ENCODE measurements at regions not wholly inside any gene's neighbourhood (a gene's known extent, or its start where the extent isn't known, plus 50 kb on each side); places are given as distances from the start of the nearest gene placed in this dataset.

GRCh38 chr13:61857198-61857597 lies 441.5 kb upstream of the PCDH20 start:
- H4K8ac ChIP-seq (ENCODE audit: low read depth in 2 of 2, low read length in 2 of 2), result no peak overlapping the region
- no peaks in the 10 kb centered on the region for H4K20me1 ChIP-seq (ENCODE audit: insufficient read depth, low read length)
- no peak overlapping the region for H3K4ac ChIP-seq (ENCODE audit: low read depth, low read length)

More at GRCh38 chr13:61857198-61857597, 441.5 kb upstream of the PCDH20 start:
- no peaks in the 10 kb centered on the region for H3K79me1 ChIP-seq (ENCODE audit: low read depth in 1 of 2, low read length in 2 of 2)
- no peak overlapping the region for H3K9ac ChIP-seq (ENCODE audit: low read depth, low read length)
- no peak overlapping the region for H3K14ac ChIP-seq (replicated peaks; ENCODE audit: low read depth, low read length)
- no peaks in the 10 kb centered on the region for H3K9me1 ChIP-seq (ENCODE audit: insufficient read depth, low read length)
- H2BK5ac ChIP-seq (ENCODE audit: low read depth, low read length, poor library complexity, severe bottlenecking), result no peak overlapping the region
- H3K4me3 ChIP-seq (ENCODE audit: insufficient read depth, low read depth, low read length), result no peak overlapping the region
- DNase-seq (no peak), ATAC-seq (ENCODE audit: low read depth) (no peak)
- no peak overlapping the region for H3K56ac ChIP-seq (ENCODE audit: extremely low read depth, insufficient read depth, low read length)
- dilution Hi-C loops (cut with HindIII; ENCODE audit: low sequenced_read_pairs, unreplicated experiment) (no loop called here), intact Hi-C loops (cut with micrococcal nuclease) (no loop called here), in situ Hi-C loops (cut with MboI; ENCODE audit: low sequenced_read_pairs) (no loop called here)
- WGBS, 2 experiments (ENCODE audit: extremely low coverage in 2 of 2, insufficient read length in 1 of 2), result no CpG with 5 or more reads among the region's 3 CpGs
- POLR2A ChIA-PET (ENCODE audit: unreplicated experiment), result no interaction called here
- no peak overlapping the region for H3K4me2 ChIP-seq (ENCODE audit: low read depth, low read length)
- no peak overlapping the region for H3K23ac ChIP-seq (ENCODE audit: low read depth, low read length)
- H2BK15ac ChIP-seq (ENCODE audit: low read depth, low read length), result no peak overlapping the region
- no peak overlapping the region for H4K91ac ChIP-seq (ENCODE audit: insufficient read depth, low read depth, low read length)
- no peaks in the 10 kb centered on the region for H3K36me3 ChIP-seq (ENCODE audit: control insufficient read depth, insufficient read depth, low read length)
- BruUV-seq (replicated peaks), result no TSS peak
- no peaks in the 10 kb centered on the region for H3K27me3 ChIP-seq (ENCODE audit: control insufficient read depth, insufficient read depth, low read length)
- no peak overlapping the region for H3K27ac ChIP-seq (ENCODE audit: insufficient read depth, low read length)
- CTCF ChIA-PET, result no interaction called here
- H3K9me3 ChIP-seq (ENCODE audit: control insufficient read depth, insufficient read depth, low read length), result peaks cover 7% of the 10 kb centered on the region; the same call in 1 of the 2 replicates
- no peak overlapping the region for H2AK5ac ChIP-seq (ENCODE audit: low read depth, low read length)
- H3K4me1 ChIP-seq (ENCODE audit: control insufficient read depth, insufficient read depth, low read length), result no peaks in the 10 kb centered on the region
- no peak overlapping the region for H4K5ac ChIP-seq (ENCODE audit: low read depth, low read length)
- no peak overlapping the region for H2BK120ac ChIP-seq (ENCODE audit: low read depth, low read length)
- no peak overlapping the region for H2BK20ac ChIP-seq (ENCODE audit: low read depth, low read length)
- no peak overlapping the region for H3K18ac ChIP-seq (ENCODE audit: low read depth, low read length)
- H2AFZ ChIP-seq (replicated peaks; ENCODE audit: low read length, poor library complexity), result no peak overlapping the region
- no peak for TF ChIP-seq FOS (IDR thresholded peaks at IDR 0.05; ENCODE audit: low read depth, low read length)
- TF ChIP-seq BHLHE40 (IDR thresholded peaks at IDR 0.05; ENCODE audit: low read depth, low read length), result no peak
- TF ChIP-seq USF2 (IDR thresholded peaks at IDR 0.05; ENCODE audit: low read depth, low read length), result no peak
- H2AK9ac ChIP-seq (replicated peaks; ENCODE audit: low read depth, low read length, poor library complexity), result no peak overlapping the region
